ENCODE measurements at regions not wholly inside any gene's neighbourhood (a gene's known extent, or its start where the extent isn't known, plus 50 kb on each side); places are given as distances from the start of the nearest gene placed in this dataset.

- TF ChIP-seq SNAI2 (CRISPR knock-in tag; IDR thresholded peaks at IDR 0.05) (no peak), POU6F1 (CRISPR knock-in tag; IDR thresholded peaks at IDR 0.05; ENCODE audit: borderline replicate concordance, low read depth) (no peak), ESRRG (CRISPR knock-in tag; IDR thresholded peaks at IDR 0.05) (no peak), RARB (CRISPR knock-in tag; IDR thresholded peaks at IDR 0.05) (no peak), ZFP30 (CRISPR knock-in tag; IDR thresholded peaks at IDR 0.05) (no peak), PPARA (CRISPR knock-in tag; IDR thresholded peaks at IDR 0.05; ENCODE audit: borderline replicate concordance) (no peak), TSHZ2 (CRISPR knock-in tag; IDR thresholded peaks at IDR 0.05) (no peak), CSDC2 (CRISPR knock-in tag; IDR thresholded peaks at IDR 0.05) (no peak), ARNTL (CRISPR knock-in tag; IDR thresholded peaks at IDR 0.05; ENCODE audit: borderline replicate concordance, low read depth) (no peak), PATZ1 (CRISPR knock-in tag; IDR thresholded peaks at IDR 0.05; ENCODE audit: borderline replicate concordance) (no peak), TOX (CRISPR knock-in tag; IDR thresholded peaks at IDR 0.05; ENCODE audit: borderline replicate concordance) (no peak), ZNF565 (CRISPR knock-in tag; conservative IDR thresholded peaks at IDR 0.05; ENCODE audit: low read depth) (no peak)
These were observed 79.0 kb downstream of the TMEM18 start for GRCh38 chr2:598058-598802.
